HG02884 (cell line): ENCODE measurements at regions not wholly inside any gene's neighbourhood (a gene's known extent, or its start where the extent isn't known, plus 50 kb on each side); places are given as distances from the start of the nearest gene placed in this dataset.

ENCODE experiments used
- ATAC-seq: cut with Tn5 transposase; IDR thresholded peaks from one replicate; pipeline ENCODE4 v1.9.1; 2021; ENCODE audit warnings: mild to moderate bottlenecking, moderate library complexity; ENCODE audit not compliant: unreplicated experiment

DNA sequence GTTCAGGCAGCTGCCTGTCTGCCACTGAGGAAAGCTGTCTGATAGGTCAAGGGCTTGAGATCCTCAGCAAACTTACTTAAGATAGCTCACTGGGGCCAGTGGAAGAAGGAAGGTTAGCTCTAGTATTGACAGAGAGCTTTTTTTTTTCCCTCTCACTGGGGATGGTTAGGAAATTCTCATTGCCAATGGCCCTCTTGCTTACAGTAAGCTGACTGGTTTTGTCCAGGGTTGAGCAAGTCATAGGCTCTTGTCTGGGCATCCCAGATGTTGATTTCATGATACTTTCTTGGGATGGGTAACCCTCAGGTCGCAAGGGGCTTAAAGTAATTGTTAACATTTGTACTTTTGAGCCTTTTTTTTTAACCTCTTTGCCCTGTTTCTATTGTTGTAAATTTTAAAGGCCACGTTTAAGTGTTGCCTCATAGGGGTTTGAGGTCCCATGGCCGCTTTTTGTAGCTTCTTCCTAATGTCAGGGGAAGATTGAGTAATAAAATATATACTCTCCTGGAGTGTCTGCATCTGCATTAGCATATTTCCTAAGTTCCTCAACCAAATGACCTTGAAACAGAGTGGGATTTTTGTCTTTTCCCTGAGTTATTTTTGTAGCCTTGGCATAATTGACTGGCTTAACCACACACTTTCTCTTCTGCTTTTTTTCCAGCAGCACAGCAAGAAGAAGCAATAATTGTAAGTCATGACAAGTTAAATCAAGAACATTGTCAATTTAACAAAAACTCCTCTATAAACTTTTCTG lies 716.0 kb downstream of the LRFN5 start:
- peak; percentile 65 for ATAC-seq

- ATAC-seq = no peak
Observed at GRCh38 chr14:42319996-42320395, 713.3 kb downstream of the LRFN5 start.

DNA sequence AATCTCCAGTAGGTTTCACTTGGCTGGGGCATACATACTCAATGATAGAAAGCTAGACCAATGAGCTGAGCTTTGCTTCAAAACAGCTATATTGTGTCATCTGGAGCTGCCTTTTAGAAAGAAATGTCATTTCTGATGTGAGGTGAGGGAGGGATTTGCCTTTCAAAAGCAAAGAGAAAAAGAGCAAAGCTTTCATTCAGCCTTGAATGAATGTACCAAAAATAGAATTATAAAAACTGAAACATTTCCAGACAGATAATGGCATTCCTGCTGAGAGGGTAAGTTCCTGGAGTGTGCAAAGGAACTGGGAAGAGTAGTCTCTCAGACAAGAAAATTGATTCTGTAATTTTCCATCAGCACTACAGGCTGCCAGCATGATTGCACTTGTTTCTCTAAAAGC lies 710.0 kb downstream of the LRFN5 start:
- no peak for ATAC-seq

- ATAC-seq = no peak
Observed at GRCh38 chr14:42311876-42312275, 705.2 kb downstream of the LRFN5 start.

- ATAC-seq = no peak
Observed at GRCh38 chr14:42307239-42307825, 700.7 kb downstream of the LRFN5 start.

DNA sequence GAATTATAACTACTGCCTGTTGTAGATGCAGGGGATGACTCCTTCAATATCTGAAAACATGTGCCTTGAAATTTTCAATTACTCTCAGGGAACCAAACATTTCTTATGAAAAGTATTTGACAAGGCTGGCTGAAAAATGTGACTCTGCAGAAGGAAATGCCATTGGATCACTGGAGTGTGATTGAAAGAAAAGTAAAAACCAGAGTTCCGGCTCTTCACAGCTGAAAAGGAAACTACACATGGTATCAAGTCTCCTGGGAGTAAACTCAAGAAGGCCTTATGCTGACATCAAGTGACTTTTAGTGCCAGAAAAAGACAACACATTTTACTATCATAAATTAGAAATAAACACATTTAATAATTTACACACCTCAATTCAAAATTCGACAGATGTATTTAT lies 693.0 kb downstream of the LRFN5 start:
- peak; percentile 86 for ATAC-seq

DNA sequence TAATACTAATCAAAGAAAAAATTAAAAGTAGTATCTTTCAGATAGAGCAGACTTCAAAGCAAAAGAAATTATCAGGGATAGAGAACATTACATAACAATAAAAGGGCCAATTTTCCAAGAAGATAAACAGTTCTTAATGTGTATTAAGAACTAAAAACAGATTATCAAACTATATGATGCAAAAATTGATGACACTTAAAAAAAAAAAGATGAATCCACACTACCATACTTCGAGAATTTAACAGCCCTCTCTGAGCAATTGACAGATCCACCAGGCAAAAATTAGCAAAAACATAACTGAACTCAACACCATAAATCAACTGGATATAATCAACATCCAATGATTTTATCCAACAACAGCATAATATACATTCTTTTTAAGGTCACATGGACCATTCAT lies 686.5 kb downstream of the LRFN5 start:
- no peak for ATAC-seq

GRCh38 chr14:42277840-42278239 lies 671.2 kb downstream of the LRFN5 start:
- peak; percentile 54 for ATAC-seq

DNA sequence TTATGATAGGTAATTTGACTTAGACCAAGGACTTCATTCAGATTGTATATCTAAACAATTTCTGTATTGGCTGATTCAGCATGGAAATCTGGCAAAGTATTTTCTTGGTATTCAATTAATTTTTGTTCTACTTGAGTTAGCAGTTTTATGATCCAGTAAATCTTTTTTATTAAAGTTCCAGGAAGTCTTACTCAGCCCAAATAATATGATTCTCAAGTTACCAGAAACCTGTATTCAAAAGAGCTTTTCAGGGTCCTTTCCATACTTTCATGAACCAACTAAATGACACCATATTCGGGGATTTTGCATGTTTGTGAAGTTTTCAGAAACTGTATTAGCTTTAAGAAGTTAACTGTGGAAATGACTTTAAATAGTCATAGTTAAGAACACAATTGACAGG lies 662.6 kb downstream of the LRFN5 start:
- no peak for ATAC-seq

DNA sequence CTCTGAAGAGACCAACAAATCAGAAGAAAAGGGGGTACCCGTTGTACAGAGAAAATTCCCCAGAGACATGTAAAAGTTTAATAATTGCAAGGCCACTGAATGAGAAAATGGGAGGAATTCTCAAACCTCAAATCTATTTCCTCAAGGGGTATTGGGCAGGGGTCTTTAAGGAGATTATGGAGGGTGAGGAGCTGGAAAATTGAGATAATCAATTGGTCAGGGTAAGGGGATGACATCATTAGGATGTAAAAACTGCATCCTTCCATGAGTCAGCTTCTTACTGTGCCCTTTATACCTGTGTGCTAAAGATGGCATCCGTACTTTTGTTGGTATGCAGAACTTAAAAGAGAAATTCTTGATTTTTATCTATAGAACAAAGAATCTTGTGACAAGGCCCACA lies 641.5 kb downstream of the LRFN5 start:
- ATAC-seq = no peak

DNA sequence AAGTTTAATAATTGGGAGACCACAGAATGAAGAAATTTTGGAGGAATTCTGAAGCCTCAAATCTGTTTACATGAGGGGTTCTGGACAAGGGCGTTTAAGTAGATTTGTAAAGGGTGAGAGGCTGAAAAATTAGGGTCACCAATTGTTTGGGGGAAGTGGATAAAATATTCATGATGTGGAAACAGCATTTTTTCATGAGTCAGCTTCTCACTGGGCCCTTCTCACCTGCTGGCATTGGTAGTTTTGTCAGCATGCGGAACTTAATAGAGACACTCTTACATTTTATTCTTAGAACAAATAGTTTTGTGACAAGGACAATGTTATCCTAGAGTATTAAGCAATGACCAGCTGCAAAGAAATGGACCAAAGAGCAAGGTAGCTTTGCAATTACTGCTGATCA lies 634.4 kb downstream of the LRFN5 start:
- ATAC-seq = no peak

DNA sequence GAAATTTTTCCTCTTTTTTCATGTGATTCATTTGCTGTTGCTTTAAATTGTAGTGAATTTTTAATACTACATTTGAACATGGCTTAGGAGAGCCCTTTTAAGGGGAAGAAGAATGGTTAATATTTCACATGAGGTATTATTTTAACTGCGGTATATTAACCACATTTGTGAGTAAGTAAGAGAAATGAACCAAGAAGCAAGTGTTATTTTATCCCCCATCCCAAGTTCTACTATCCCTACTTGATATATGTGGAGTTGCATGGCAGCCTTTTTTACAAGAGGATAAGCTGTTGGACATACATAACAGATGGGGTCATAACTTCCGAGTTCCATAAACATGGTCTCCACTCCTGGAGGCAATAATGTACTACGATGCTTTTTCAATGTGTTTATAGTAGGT lies 623.3 kb downstream of the LRFN5 start:
- ATAC-seq = no peak

GRCh38 chr14:42229294-42229693 lies 622.6 kb downstream of the LRFN5 start:
- ATAC-seq = no peak

DNA sequence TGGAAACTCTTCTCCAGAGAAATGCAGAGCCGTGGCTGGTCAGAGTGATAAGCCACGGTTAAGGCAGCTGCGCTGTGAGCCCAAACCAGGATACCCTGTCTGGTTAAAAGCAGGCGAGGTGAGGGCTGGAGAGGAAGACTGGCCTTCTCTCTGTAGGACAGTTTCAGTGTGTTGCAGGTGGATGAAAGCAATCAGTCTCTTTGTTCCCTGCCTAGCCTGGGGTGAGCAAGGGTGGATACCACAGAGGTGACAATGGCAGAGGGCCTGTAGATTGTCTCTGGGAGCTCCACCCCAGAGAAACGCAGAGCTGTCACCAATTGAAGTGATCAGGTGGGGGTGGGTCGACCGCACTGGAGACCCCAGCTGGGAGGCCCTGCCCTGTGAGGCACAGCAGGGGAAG lies 621.9 kb downstream of the LRFN5 start:
- no peak for ATAC-seq

DNA sequence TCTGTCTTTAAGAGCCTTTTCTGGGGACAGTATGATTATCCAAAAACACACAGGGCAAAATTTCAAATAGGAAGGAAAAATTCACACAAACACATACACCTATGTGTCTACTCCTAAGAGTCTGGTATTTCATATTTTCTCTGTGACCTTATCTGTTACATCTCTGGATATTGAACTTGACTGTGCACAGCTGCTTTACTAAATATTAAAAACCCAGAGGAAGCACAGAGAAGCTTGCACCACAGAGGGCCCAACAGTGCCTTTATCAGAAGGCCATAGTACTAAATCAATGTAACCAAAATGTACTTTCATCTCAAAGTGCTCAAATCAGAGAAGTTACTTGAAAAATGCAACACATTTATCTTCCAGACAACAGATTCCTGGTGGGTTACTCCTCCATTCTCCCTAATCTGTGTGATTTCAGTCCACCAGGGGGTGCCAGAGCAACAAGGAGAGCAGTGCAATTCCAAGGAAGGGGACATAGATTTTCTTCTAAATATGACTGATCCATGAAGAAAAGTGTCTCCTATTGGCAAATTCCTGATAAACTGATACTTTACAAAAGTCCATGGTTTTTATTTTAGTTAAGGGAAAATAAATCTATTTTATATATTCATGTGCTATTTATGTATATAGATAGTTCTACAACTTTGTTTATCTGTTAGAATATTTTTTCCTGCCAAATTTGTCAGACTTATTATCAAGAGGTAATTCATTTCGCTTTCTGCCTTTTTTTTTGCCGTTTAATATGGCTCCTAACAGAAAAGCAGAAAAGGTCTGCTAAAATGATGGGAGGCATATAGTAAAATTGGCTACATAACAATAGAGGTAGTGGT lies 617.6 kb downstream of the LRFN5 start:
- no peak for ATAC-seq

DNA sequence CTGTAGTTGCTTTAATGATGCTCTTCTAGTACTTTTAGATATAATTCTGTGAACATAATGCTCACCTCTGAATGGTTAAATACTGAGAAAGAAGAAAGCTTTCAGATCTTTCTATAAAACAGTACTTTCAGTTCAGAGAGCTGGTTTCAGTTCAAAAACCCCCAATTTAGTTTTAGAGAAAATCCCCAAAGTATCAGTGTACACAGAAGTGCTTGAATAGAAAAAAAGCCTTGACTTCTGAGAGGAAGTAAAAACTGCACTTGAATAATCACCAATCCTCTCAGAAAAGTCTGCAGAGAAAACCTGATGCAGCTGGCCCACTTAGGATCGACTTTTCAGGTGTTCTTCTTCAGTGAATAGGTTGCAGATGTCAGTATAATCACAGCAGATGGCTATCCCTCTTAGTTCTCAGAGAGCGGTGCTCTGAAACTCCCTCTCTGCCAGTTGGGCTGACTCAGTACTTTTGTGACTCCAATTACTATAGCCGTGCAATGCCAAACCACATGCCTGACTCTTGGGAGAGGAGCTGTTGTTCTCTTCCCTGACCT lies 616.3 kb downstream of the LRFN5 start:
- peak; percentile 94 for ATAC-seq

- ATAC-seq = no peak
Observed at GRCh38 chr14:42214981-42215491, 608.4 kb downstream of the LRFN5 start.

DNA sequence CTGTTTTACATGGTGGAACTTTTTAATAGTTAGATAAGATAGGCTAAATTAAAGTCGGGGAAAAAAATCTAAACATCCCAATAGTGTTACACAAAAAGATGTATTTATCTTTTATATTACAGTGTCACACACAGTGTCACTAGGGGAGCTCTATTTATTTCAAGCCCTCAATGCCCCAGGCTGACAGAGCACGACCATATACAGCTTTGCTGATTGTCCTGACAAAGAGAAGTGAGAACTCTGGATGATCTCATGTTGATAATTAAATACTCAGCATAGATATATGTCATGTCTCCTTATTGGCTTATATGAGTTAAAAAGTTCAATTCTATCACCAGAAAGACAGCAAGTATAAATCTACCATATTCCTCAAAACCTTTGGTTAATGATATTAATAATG lies 594.3 kb downstream of the LRFN5 start:
- no peak for ATAC-seq

DNA sequence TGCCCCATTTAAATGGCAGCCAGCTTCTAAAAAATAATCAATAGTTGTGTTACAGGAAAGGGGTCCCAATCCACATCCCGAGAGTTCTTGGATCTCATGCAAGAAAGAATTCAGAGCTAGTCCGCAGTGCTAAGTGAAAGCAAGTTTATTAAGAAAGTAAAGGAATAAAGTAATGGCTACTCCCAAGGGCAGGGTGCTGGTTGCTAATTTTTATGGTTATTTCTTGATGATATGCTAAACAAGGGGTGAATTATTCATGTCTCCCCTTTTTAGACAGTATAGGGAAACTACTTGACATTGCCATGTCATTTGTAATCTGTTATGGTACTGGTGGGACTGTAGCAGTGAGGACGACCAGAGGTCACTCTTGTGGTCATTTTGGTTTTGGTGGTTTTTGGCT lies 591.3 kb downstream of the LRFN5 start:
- no peak for ATAC-seq

GRCh38 chr14:42192738-42193653 lies 586.3 kb downstream of the LRFN5 start:
- no peak for ATAC-seq
